Neutrophil (primary cell): ENCODE measurements at regions not wholly inside any gene's neighbourhood (a gene's known extent, or its start where the extent isn't known, plus 50 kb on each side); places are given as distances from the start of the nearest gene placed in this dataset.

Experiments
- H3K27ac ChIP-seq: fragments of 200-600 bp; sonication (generic); 2 replicates; pipeline ENCODE4 v1.5.1; 2016; ENCODE audit warnings: mild to moderate bottlenecking, moderate library complexity
- H3K27me3 ChIP-seq: fragments of 200-600 bp; sonication (generic); 2 replicates; pipeline ENCODE4 v1.6.0; 2016; ENCODE audit warnings: mild to moderate bottlenecking
- H3K36me3 ChIP-seq: fragments of 200-600 bp; sonication (generic); 2 replicates; pipeline ENCODE4 v1.5.1; 2017
- H3K4me1 ChIP-seq, 2 experiments: fragments of 200-600 bp in 1 of 2; sonication (generic) in 1 of 2; 1 replicate in 1 of 2; 2 replicates in 1 of 2; pipeline versions ENCODE4 v1.5.1 to v1.6.1; 2013 to 2016; ENCODE audit warnings: low read depth in 1 of 2, low read length in 1 of 2, mild to moderate bottlenecking in 1 of 2, moderate library complexity in 1 of 2; ENCODE audit not compliant: control insufficient read depth in 1 of 2, insufficient read depth in 1 of 2
- H3K4me3 ChIP-seq, 2 experiments: fragments of 200-600 bp in 1 of 2; sonication (generic) in 1 of 2; 1 replicate in 1 of 2; 2 replicates in 1 of 2; pipeline ENCODE4 v1.5.1; 2013 to 2016; ENCODE audit warnings: low read depth in 1 of 2, low read length in 1 of 2, mild to moderate bottlenecking in 1 of 2, moderate library complexity in 1 of 2
- H3K9me3 ChIP-seq: fragments of 200-600 bp; sonication (generic); 2 replicates; pipeline ENCODE4 v1.5.1; 2016
- CTCF ChIP-seq: fragments of 200-600 bp; sonication (generic); IDR thresholded peaks from 2 replicates; pipeline ENCODE4 v1.5.1; 2016; ENCODE audit warnings: antibody characterized with exemption

DNA sequence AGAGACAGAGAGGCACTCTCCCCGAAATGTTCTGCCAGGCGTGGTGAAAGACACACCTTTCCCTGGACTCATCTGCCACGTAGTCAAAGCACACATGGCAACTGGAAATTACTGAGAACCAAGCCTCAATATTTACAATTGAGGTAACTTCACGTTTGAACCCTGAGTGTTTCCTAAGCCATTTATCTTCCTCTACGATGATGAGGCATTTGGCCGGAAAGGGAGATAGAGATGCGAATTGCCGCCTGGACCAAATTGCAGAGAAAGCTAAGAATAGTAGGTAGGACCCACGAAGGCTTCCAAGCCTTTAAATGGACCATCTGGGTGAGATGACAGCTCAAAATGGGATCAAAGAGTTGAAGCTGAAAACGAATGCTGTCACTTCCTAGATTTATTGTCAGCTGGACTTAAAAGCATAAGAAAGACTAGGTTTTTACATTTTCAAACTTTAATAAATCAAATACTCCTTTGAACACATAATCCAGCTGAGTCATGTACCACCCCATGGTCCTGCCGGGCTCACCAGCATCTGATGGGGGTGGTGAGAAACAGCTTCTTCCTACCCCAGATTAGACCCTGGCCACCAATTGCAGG, 135.6 kb upstream of the LYZL2 start:
- no peak for TF ChIP-seq CTCF
- H3K27me3 ChIP-seq: no peaks in the 10 kb centered on the region
- no peaks in the 10 kb centered on the region for H3K36me3 ChIP-seq
- peaks cover 3 to 7% of the 10 kb centered on the region in 2 experiments for H3K4me1 ChIP-seq
- H3K9me3 ChIP-seq: peaks cover 6% of the 10 kb centered on the region
- no peak overlapping the region for H3K27ac ChIP-seq
- no peak overlapping the region for H3K4me3 ChIP-seq

- H3K4me3 ChIP-seq: no peak overlapping the region
- no peaks in the 10 kb centered on the region for H3K36me3 ChIP-seq
- H3K27ac ChIP-seq: no peak overlapping the region
- H3K4me1 ChIP-seq: peaks cover 3 to 7% of the 10 kb centered on the region in 2 experiments
- no peaks in the 10 kb centered on the region for H3K27me3 ChIP-seq
- TF ChIP-seq CTCF: no peak
- no peaks in the 10 kb centered on the region for H3K9me3 ChIP-seq
These were observed 134.4 kb upstream of the LYZL2 start for GRCh38 chr10:30763918-30764317.

DNA sequence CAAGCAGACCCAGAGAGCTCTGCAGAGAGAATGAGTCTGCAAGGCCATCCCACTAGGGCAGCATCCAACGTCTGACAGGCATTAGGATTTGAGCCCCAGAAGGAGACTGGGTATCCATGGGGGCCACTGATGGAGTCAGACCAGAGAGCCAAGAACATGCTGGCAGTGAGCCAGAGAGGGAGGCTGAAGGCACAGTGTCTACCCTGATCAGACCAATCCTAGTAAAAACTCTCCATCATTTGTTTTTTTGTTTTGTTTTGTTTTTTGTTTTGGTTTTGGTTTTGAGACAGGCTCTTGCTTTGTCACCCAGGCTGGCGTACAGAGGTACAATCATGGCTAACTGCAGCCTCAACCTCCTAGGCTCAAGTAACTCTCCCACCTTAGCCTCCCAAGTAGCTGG, 133.1 kb upstream of the LYZL2 start:
- no peaks in the 10 kb centered on the region for H3K27me3 ChIP-seq
- H3K9me3 ChIP-seq: no peaks in the 10 kb centered on the region
- H3K36me3 ChIP-seq: no peaks in the 10 kb centered on the region
- H3K4me1 ChIP-seq: peaks cover 3 to 7% of the 10 kb centered on the region in 2 experiments
- no peak overlapping the region for H3K4me3 ChIP-seq
- no peak for TF ChIP-seq CTCF
- no peak overlapping the region for H3K27ac ChIP-seq

- Histone ChIP-seq H3K27ac (no peak overlapping the region), H3K4me3 (no peak overlapping the region), H3K4me1 (peaks cover 3 to 7% of the 10 kb centered on the region in 2 experiments), H3K9me3 (no peaks in the 10 kb centered on the region), H3K36me3 (no peaks in the 10 kb centered on the region), H3K27me3 (no peaks in the 10 kb centered on the region)
- no peak for TF ChIP-seq CTCF
These were observed 129.9 kb upstream of the LYZL2 start for GRCh38 chr10:30759423-30759822.

DNA sequence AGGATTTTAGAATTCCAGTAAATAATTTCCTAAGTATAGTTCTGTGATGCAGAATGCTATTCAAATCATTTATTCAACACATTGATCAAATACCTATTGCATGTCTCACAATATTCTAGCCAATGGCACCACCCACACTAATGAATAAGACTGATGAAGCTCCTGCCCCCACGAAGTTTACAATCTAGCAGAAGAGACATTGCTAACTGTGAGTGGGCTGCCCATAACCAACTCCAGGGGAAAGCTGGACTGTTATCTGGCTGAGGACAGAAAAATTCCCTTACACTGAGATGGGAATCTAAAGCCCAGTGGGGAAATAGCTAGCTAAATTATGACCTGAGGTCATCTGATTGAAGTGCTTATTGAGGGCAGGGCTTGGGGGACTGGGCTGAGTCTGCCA, 128.8 kb upstream of the LYZL2 start:
- no peak for TF ChIP-seq CTCF
- Histone ChIP-seq H3K4me1 (no peaks in the 10 kb centered on the region), H3K27me3 (no peaks in the 10 kb centered on the region), H3K9me3 (no peaks in the 10 kb centered on the region), H3K36me3 (no peaks in the 10 kb centered on the region), H3K4me3 (no peak overlapping the region), H3K27ac (no peak overlapping the region)

DNA sequence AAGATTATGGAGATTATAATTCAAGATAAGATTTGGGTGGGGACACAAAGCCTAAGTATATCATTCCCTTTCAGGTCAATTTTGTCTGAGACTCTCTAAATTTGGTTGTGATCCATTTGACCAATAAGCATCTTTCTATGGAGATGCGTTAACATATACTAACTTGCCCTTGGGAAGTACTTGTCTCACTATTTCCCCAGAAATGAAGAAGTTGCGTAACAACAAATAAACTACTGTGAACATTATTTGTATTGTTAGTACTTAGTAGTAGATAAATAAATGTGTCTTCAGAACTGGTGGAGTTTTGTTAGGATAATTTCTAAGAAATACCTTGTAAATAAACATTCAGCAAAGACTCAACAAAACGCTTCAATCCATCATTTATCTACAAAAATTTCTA, 127.3 kb upstream of the LYZL2 start:
- Histone ChIP-seq H3K27me3 (no peaks in the 10 kb centered on the region), H3K9me3 (no peaks in the 10 kb centered on the region), H3K36me3 (no peaks in the 10 kb centered on the region), H3K4me1 (no peaks in the 10 kb centered on the region), H3K4me3 (no peak overlapping the region), H3K27ac (no peak overlapping the region)
- no peak for TF ChIP-seq CTCF
